Sigmoid colon (tissue), 4 donors: ENCODE measurements at regions not wholly inside any gene's neighbourhood (a gene's known extent, or its start where the extent isn't known, plus 50 kb on each side); places are given as distances from the start of the nearest gene placed in this dataset.

Source experiments
- CTCF ChIP-seq, 4 experiments: fragments of 450-650 bp in 3 of 4; fragments of 200-600 bp in 1 of 4; IDR thresholded peaks; one replicate each; pipeline ENCODE4 v1.5.1; 2016 to 2019; ENCODE audit warnings: antibody characterized with exemption in 4 of 4, mild to moderate bottlenecking in 3 of 4, moderate library complexity in 2 of 4
- EP300 ChIP-seq, 4 donors: sonication (generic); formaldehyde crosslinking; IDR thresholded peaks; one replicate each; pipeline ENCODE4 v1.6.1; 2017; ENCODE audit warnings: antibody characterized with exemption in 4 of 4
- POLR2A ChIP-seq, 2 donors: fragments of 450-650 bp; IDR thresholded peaks; one replicate each; pipeline ENCODE4 v1.6.1; 2016; ENCODE audit warnings: antibody characterized with exemption in 2 of 2, mild to moderate bottlenecking in 2 of 2, moderate library complexity in 2 of 2
- POLR2AphosphoS5 ChIP-seq, 4 donors: sonication (generic); formaldehyde crosslinking; IDR thresholded peaks; one replicate each; pipeline ENCODE4 v1.6.1; 2017; ENCODE audit warnings: antibody characterized with exemption in 4 of 4

- TF ChIP-seq POLR2A (IDR thresholded peaks at IDR 0.05) (no peak), CTCF (IDR thresholded peaks at IDR 0.05) (no peak), POLR2AphosphoS5 (IDR thresholded peaks at IDR 0.05) (no peak), EP300 (IDR thresholded peaks at IDR 0.05) (no peak)
Observed at GRCh38 chr5:23412515-23412914, 94.9 kb upstream of the PRDM9 start.
